Trophoblast cell (in vitro differentiated cells and primary cell): ENCODE measurements at regions not wholly inside any gene's neighbourhood (a gene's known extent, or its start where the extent isn't known, plus 50 kb on each side); places are given as distances from the start of the nearest gene placed in this dataset.
A peak's percentile ranks its signal among the peaks of the same experiment; 100 is the strongest.

Experiments
- DNase-seq, 2 donors: peaks; one replicate each; pipeline ENCODE4 v3.0.0-alpha.2; 2016
- H2AFZ ChIP-seq: 2 replicates; pipeline ENCODE4 v1.6.1; 2013; ENCODE audit warnings: low read length, moderate library complexity, mild to moderate bottlenecking; ENCODE audit not compliant: insufficient read depth, poor library complexity
- H2AK5ac ChIP-seq: 2 replicates; pipeline ENCODE4 v1.6.1; 2013; ENCODE audit warnings: mild to moderate bottlenecking, low read length
- H2BK120ac ChIP-seq: 2 replicates; pipeline ENCODE4 v1.6.1; 2013; ENCODE audit warnings: low read length, mild to moderate bottlenecking, moderate library complexity; ENCODE audit not compliant: insufficient read depth, poor library complexity
- H2BK12ac ChIP-seq: 2 replicates; pipeline ENCODE4 v1.6.1; 2013; ENCODE audit warnings: mild to moderate bottlenecking, low read length, moderate library complexity
- H2BK5ac ChIP-seq: 2 replicates; pipeline ENCODE4 v1.6.1; 2013; ENCODE audit warnings: low read length, low read depth, moderate library complexity, mild to moderate bottlenecking; ENCODE audit not compliant: poor library complexity
- H3K14ac ChIP-seq: 2 replicates; pipeline ENCODE4 v1.6.1; 2013; ENCODE audit warnings: mild to moderate bottlenecking, low read length
- H3K18ac ChIP-seq: 2 replicates; pipeline ENCODE4 v1.6.1; 2013; ENCODE audit warnings: mild to moderate bottlenecking, low read length
- H3K23ac ChIP-seq: 2 replicates; pipeline ENCODE4 v1.6.1; 2013; ENCODE audit warnings: low read length
- H3K27ac ChIP-seq: 2 replicates; pipeline ENCODE4 v1.5.1; 2013; ENCODE audit warnings: low read depth, mild to moderate bottlenecking, inconsistent platforms, low read length, moderate library complexity
- H3K27me3 ChIP-seq: 2 replicates; pipeline ENCODE4 v1.6.1; 2013; ENCODE audit warnings: inconsistent platforms, mild to moderate bottlenecking, low read length, moderate library complexity; ENCODE audit not compliant: insufficient read depth
- H3K36me3 ChIP-seq, 2 experiments: 1 replicate in 1 of 2; 2 replicates in 1 of 2; pipeline ENCODE4 v1.6.1; 2013; ENCODE audit warnings: low read length in 2 of 2, mild to moderate bottlenecking in 2 of 2, moderate library complexity in 1 of 2; ENCODE audit not compliant: insufficient read depth in 2 of 2, control insufficient read depth in 1 of 2
- H3K4ac ChIP-seq: 2 replicates; pipeline ENCODE4 v1.6.1; 2013; ENCODE audit warnings: low read depth, mild to moderate bottlenecking, low read length, moderate library complexity
- H3K4me1 ChIP-seq, 2 experiments: 1 replicate in 1 of 2; 2 replicates in 1 of 2; pipeline ENCODE4 v1.6.1; 2013; ENCODE audit warnings: low read length in 2 of 2, mild to moderate bottlenecking in 2 of 2, moderate library complexity in 1 of 2; ENCODE audit not compliant: insufficient read depth in 2 of 2, control insufficient read depth in 1 of 2
- H3K4me2 ChIP-seq: 2 replicates; pipeline ENCODE4 v1.6.1; 2013; ENCODE audit warnings: inconsistent platforms, mild to moderate bottlenecking, low read length, moderate library complexity
- H3K4me3 ChIP-seq: 2 replicates; pipeline ENCODE4 v1.5.1; 2013; ENCODE audit warnings: mild to moderate bottlenecking, low read depth, low read length, inconsistent platforms
- H3K79me1 ChIP-seq: one replicate; pipeline ENCODE4 v1.6.1; 2013; ENCODE audit warnings: low read length
- H3K79me2 ChIP-seq: 2 replicates; pipeline ENCODE4 v1.6.1; 2013; ENCODE audit warnings: low read length, mild to moderate bottlenecking; ENCODE audit not compliant: control insufficient read depth, insufficient read depth, poor library complexity
- H3K9ac ChIP-seq: 2 replicates; pipeline ENCODE4 v1.6.1; 2013; ENCODE audit warnings: mild to moderate bottlenecking, low read length
- H3K9me3 ChIP-seq: 2 replicates; pipeline ENCODE4 v1.6.1; 2013; ENCODE audit warnings: low read depth, mild to moderate bottlenecking, control low read depth, inconsistent platforms, low read length; ENCODE audit not compliant: insufficient read depth
- H4K12ac ChIP-seq: 2 replicates; pipeline ENCODE4 v1.6.1; 2013; ENCODE audit warnings: low read depth, mild to moderate bottlenecking, low read length, moderate library complexity
- H4K8ac ChIP-seq: 2 replicates; pipeline ENCODE4 v1.6.1; 2013; ENCODE audit warnings: low read depth, mild to moderate bottlenecking, low read length, moderate library complexity
- H4K91ac ChIP-seq: one replicate; pipeline ENCODE4 v1.6.1; 2013; ENCODE audit warnings: low read depth, mild to moderate bottlenecking, low read length, moderate library complexity
- WGBS: extraction: QIAGEN DNeasy Blood & Tissue Kit; methylation state at CpG from one replicate; pipeline ENCODE4 v1.1.7; 2013; ENCODE audit warnings: missing lambda C conversion rate; ENCODE audit not compliant: insufficient read length, insufficient coverage; ENCODE audit errors: extremely low coverage; 5-methylcytosine and 5-hydroxymethylcytosine counted together

GRCh38 chr6:149138089-149138488, 179.4 kb upstream of the TAB2 start:
- Histone ChIP-seq H3K9me3 (no peaks in the 10 kb centered on the region), H2AFZ (no peak overlapping the region), H3K4me3 (no peak overlapping the region), H2AK5ac (no peak overlapping the region), H3K4ac (no peak overlapping the region), H3K14ac (no peak overlapping the region), H3K36me3 (no peaks in the 10 kb centered on the region), H4K12ac (no peak overlapping the region), H3K4me2 (no peak overlapping the region), H2BK12ac (no peak overlapping the region), H2BK5ac (no peak overlapping the region), H3K27me3 (no peaks in the 10 kb centered on the region), H3K27ac (no peak overlapping the region), H3K4me1 (peaks cover 0 to 2% of the 10 kb centered on the region in 2 experiments), H4K91ac (no peak overlapping the region), H3K79me1 (no peaks in the 10 kb centered on the region), H2BK120ac (no peak overlapping the region), H3K23ac (no peak overlapping the region), H3K9ac (no peak overlapping the region), H4K8ac (no peak overlapping the region), H3K79me2 (no peaks in the 10 kb centered on the region), H3K18ac (no peak overlapping the region)
- no CpG with 5 or more reads among the region's 10 CpGs for WGBS
- no peak for DNase-seq

GRCh38 chr6:149138699-149139294, 178.7 kb upstream of the TAB2 start:
- Histone ChIP-seq H3K9ac (no peak overlapping the region), H2BK120ac (no peak overlapping the region), H3K79me2 (no peaks in the 10 kb centered on the region), H3K4ac (no peak overlapping the region), H4K8ac (no peak overlapping the region), H3K18ac (no peak overlapping the region), H2BK5ac (no peak overlapping the region), H3K9me3 (no peaks in the 10 kb centered on the region), H3K4me1 (peaks cover 0 to 2% of the 10 kb centered on the region in 2 experiments), H3K27me3 (no peaks in the 10 kb centered on the region), H3K79me1 (no peaks in the 10 kb centered on the region), H3K14ac (no peak overlapping the region), H4K12ac (no peak overlapping the region), H2AK5ac (no peak overlapping the region), H4K91ac (no peak overlapping the region), H3K27ac (no peak overlapping the region), H3K23ac (no peak overlapping the region), H3K4me3 (no peak overlapping the region), H2AFZ (no peak overlapping the region), H3K4me2 (no peak overlapping the region), H2BK12ac (no peak overlapping the region), H3K36me3 (no peaks in the 10 kb centered on the region)
- DNase-seq, result no peak
- whole genome bisulfite sequencing, result no CpG with 5 or more reads among the region's 12 CpGs

GRCh38 chr6:149139782-149140136, 177.8 kb upstream of the TAB2 start:
- Histone ChIP-seq H2BK5ac (no peak overlapping the region), H2BK120ac (no peak overlapping the region), H3K23ac (no peak overlapping the region), H3K4me1 (peaks cover 0 to 2% of the 10 kb centered on the region in 2 experiments), H3K27me3 (no peaks in the 10 kb centered on the region), H3K14ac (no peak overlapping the region), H3K36me3 (no peaks in the 10 kb centered on the region), H3K9ac (no peak overlapping the region), H3K4ac (no peak overlapping the region), H2BK12ac (no peak overlapping the region), H3K79me2 (no peaks in the 10 kb centered on the region), H3K79me1 (no peaks in the 10 kb centered on the region), H3K4me2 (no peak overlapping the region), H3K4me3 (no peak overlapping the region), H2AK5ac (no peak overlapping the region), H3K18ac (no peak overlapping the region), H4K12ac (no peak overlapping the region), H4K8ac (no peak overlapping the region), H4K91ac (no peak overlapping the region), H3K9me3 (no peaks in the 10 kb centered on the region), H2AFZ (no peak overlapping the region), H3K27ac (no peak overlapping the region)
- DNase-seq, result peak in 1 of 2 donors; percentile 61

GRCh38 chr6:149140137-149140909, 177.2 kb upstream of the TAB2 start:
- no peak overlapping the region for H3K4ac ChIP-seq
- no peak overlapping the region for H4K12ac ChIP-seq
- no peaks in the 10 kb centered on the region for H3K79me2 ChIP-seq
- peak; percentile 85 to 90 for DNase-seq
- no peak overlapping the region for H3K27ac ChIP-seq
- no peak overlapping the region for H4K8ac ChIP-seq
- no peak overlapping the region for H3K18ac ChIP-seq
- H3K4me3 ChIP-seq, result no peak overlapping the region
- no peak overlapping the region for H4K91ac ChIP-seq
- H3K79me1 ChIP-seq, result no peaks in the 10 kb centered on the region
- no peak overlapping the region for H2BK120ac ChIP-seq
- WGBS, result no CpG with 5 or more reads among the region's 12 CpGs
- H2AK5ac ChIP-seq, result no peak overlapping the region
- no peak overlapping the region for H3K9ac ChIP-seq
- H3K9me3 ChIP-seq, result no peaks in the 10 kb centered on the region
- H3K27me3 ChIP-seq, result no peaks in the 10 kb centered on the region
- H2AFZ ChIP-seq, result no peak overlapping the region
- H3K4me2 ChIP-seq, result no peak overlapping the region
- no peak overlapping the region for H2BK5ac ChIP-seq
- no peak overlapping the region for H3K23ac ChIP-seq
- H3K4me1 ChIP-seq, result peaks cover 0 to 2% of the 10 kb centered on the region in 2 experiments
- no peaks in the 10 kb centered on the region for H3K36me3 ChIP-seq
- H3K14ac ChIP-seq, result no peak overlapping the region
- no peak overlapping the region for H2BK12ac ChIP-seq
